ENCODE measurements at regions not wholly inside any gene's neighbourhood (a gene's known extent, or its start where the extent isn't known, plus 50 kb on each side); places are given as distances from the start of the nearest gene placed in this dataset.

DNA sequence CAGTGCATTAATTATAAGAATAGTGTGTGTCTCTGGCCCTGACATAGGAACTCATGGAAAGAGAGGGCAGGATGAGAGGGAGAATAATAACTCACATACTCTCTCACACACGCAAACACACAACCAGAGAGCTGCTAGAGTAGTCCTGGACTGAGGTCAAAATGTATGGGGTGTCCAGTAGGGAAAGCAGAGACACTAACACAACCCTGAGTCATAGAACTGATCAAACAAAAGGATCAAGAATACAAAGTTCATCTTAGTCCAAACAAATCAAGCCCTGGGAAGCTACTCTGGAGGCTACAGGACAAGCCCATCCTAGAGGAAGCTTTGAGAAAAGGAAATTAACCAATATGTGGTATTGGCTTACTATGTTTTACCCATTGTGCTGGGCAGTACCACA lies 178.5 kb upstream of the GUCY1A2 start:
- Histone ChIP-seq H3K4me2 (ENCODE audit: low read length) (no peak overlapping the region), H4K20me1 (ENCODE audit: low read length) (no peaks in the 10 kb centered on the region), H3K9ac (ENCODE audit: low read length) (no peak overlapping the region), H3K36me3 (ENCODE audit: low read depth, low read length) (no peaks in the 10 kb centered on the region), H3K4me1 (ENCODE audit: insufficient read depth, low read length) (no peaks in the 10 kb centered on the region), H3K27me3 (ENCODE audit: low read length) (peaks cover 5% of the 10 kb centered on the region; the same call in 1 of the 2 replicates), H3K9me3 (ENCODE audit: low read length) (no peaks in the 10 kb centered on the region), H3K9me2 (replicated peaks; ENCODE audit: low read length) (no peaks in the 10 kb centered on the region), H3F3A (ENCODE audit: low read length, unreplicated experiment) (no peaks in the 10 kb centered on the region), H3K27ac (ENCODE audit: low read length) (no peak overlapping the region), H2AFZ (ENCODE audit: low read length) (no peak overlapping the region), H3K4me3 (ENCODE audit: low read length) (no peak overlapping the region), H3K79me2 (ENCODE audit: low read length) (no peaks in the 10 kb centered on the region)
- intact Hi-C loops (cut with micrococcal nuclease) = no loop called here
- POLR2A ChIA-PET (ENCODE audit: unreplicated experiment) = no interaction called here
- no peak for TF ChIP-seq EZH2 (IDR thresholded peaks at IDR 0.05; ENCODE audit: low read length, unreplicated experiment)
- DNase-seq = peak; percentile 23
- BruUV-seq (replicated peaks) = no TSS peak
- CTCF ChIA-PET = no interaction called here
- peak; percentile 65; the same call in 1 of the 2 replicates for ATAC-seq

DNA sequence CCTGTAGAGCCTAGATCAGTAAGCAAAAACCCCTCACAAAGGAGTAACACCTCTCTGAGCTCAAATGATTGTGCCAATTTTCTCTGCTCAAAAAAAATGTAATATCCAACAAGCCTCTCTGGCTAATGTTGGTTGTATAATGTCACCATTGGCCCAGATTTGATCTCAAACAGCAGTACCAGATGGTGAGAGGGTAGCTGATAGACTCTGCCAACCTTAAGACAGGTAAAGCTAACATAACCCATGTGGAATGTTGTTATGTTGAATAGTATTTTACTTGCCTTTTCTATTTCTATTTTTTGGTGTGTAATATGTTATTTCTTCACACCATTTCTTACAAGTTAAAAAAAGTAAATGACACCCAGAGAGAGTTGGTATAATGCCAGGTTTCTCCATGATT lies 166.7 kb upstream of the GUCY1A2 start:
- intact Hi-C loops (cut with micrococcal nuclease) = no loop called here
- Histone ChIP-seq H3K36me3 (ENCODE audit: low read depth, low read length) (no peaks in the 10 kb centered on the region), H3F3A (ENCODE audit: low read length, unreplicated experiment) (no peaks in the 10 kb centered on the region), H4K20me1 (ENCODE audit: low read length) (no peaks in the 10 kb centered on the region), H3K79me2 (ENCODE audit: low read length) (no peaks in the 10 kb centered on the region), H3K9me2 (replicated peaks; ENCODE audit: low read length) (no peaks in the 10 kb centered on the region; the same call in 1 of the 2 replicates), H3K4me3 (ENCODE audit: low read length) (no peak overlapping the region), H3K4me2 (ENCODE audit: low read length) (no peak overlapping the region), H3K9ac (ENCODE audit: low read length) (no peak overlapping the region), H3K27me3 (ENCODE audit: low read length) (peaks cover 34% of the 10 kb centered on the region; the same call in 1 of the 2 replicates), H2AFZ (ENCODE audit: low read length) (no peak overlapping the region), H3K4me1 (ENCODE audit: insufficient read depth, low read length) (no peaks in the 10 kb centered on the region), H3K9me3 (ENCODE audit: low read length) (no peaks in the 10 kb centered on the region), H3K27ac (ENCODE audit: low read length) (no peak overlapping the region)
- CTCF ChIA-PET = no interaction called here
- POLR2A ChIA-PET (ENCODE audit: unreplicated experiment) = interaction anchor here (0.5 kb wide), 1 partner anchor 134 kb away, joined by 17 read pairs; no protein-coding TSS in a partner anchor
- no peak for TF ChIP-seq EZH2phosphoT487 (IDR thresholded peaks at IDR 0.05; ENCODE audit: borderline replicate concordance, low read length)
- DNase-seq (no peak), ATAC-seq (no peak)
- BruUV-seq (replicated peaks) = no TSS peak

DNA sequence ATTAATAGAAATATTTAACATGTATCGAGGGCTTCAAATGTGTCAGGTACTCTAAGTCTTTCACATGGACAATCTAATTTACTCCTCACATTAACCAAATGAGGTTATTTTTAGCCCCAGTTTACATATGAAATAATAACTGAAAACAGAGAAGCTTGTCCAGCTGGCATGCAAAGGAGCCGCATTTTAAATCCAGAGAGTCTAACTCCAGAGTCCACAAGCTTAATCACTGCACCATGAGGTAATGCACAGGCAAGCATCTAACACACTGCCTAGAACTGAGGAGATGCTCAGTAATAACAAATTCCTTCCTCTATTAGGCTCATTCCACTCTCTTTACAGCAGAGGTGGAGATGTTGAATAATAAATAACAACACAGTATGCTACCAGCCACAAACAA lies 165.7 kb upstream of the GUCY1A2 start:
- Histone ChIP-seq H3K27ac (ENCODE audit: low read length) (no peak overlapping the region), H3K79me2 (ENCODE audit: low read length) (no peaks in the 10 kb centered on the region), H2AFZ (ENCODE audit: low read length) (no peak overlapping the region), H3F3A (ENCODE audit: low read length, unreplicated experiment) (no peaks in the 10 kb centered on the region), H3K4me2 (ENCODE audit: low read length) (no peak overlapping the region), H3K27me3 (ENCODE audit: low read length) (peaks cover 33% of the 10 kb centered on the region; the same call in 1 of the 2 replicates), H3K9ac (ENCODE audit: low read length) (no peak overlapping the region), H3K36me3 (ENCODE audit: low read depth, low read length) (no peaks in the 10 kb centered on the region), H3K9me3 (ENCODE audit: low read length) (no peaks in the 10 kb centered on the region), H3K4me3 (ENCODE audit: low read length) (no peak overlapping the region), H3K4me1 (ENCODE audit: insufficient read depth, low read length) (no peaks in the 10 kb centered on the region), H4K20me1 (ENCODE audit: low read length) (no peaks in the 10 kb centered on the region), H3K9me2 (replicated peaks; ENCODE audit: low read length) (no peaks in the 10 kb centered on the region; the same call in 1 of the 2 replicates)
- ChIA-PET POLR2A (ENCODE audit: unreplicated experiment) (no interaction called here), CTCF (no interaction called here)
- BruUV-seq (replicated peaks) = no TSS peak
- no peak for DNase-seq
- intact Hi-C loops (cut with micrococcal nuclease) = no loop called here
- no peak for ATAC-seq
- TF ChIP-seq, protein P1, sequence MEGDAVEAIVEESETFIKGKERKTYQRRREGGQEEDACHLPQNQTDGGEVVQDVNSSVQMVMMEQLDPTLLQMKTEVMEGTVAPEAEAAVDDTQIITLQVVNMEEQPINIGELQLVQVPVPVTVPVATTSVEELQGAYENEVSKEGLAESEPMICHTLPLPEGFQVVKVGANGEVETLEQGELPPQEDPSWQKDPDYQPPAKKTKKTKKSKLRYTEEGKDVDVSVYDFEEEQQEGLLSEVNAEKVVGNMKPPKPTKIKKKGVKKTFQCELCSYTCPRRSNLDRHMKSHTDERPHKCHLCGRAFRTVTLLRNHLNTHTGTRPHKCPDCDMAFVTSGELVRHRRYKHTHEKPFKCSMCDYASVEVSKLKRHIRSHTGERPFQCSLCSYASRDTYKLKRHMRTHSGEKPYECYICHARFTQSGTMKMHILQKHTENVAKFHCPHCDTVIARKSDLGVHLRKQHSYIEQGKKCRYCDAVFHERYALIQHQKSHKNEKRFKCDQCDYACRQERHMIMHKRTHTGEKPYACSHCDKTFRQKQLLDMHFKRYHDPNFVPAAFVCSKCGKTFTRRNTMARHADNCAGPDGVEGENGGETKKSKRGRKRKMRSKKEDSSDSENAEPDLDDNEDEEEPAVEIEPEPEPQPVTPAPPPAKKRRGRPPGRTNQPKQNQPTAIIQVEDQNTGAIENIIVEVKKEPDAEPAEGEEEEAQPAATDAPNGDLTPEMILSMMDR (conservative IDR thresholded peaks at IDR 0.05; ENCODE audit: low read depth, low read length) = no peak
- TF ChIP-seq EZH2 (IDR thresholded peaks at IDR 0.05; ENCODE audit: low read length, unreplicated experiment) (no peak), EZH2phosphoT487 (IDR thresholded peaks at IDR 0.05; ENCODE audit: borderline replicate concordance, low read length) (no peak)

DNA sequence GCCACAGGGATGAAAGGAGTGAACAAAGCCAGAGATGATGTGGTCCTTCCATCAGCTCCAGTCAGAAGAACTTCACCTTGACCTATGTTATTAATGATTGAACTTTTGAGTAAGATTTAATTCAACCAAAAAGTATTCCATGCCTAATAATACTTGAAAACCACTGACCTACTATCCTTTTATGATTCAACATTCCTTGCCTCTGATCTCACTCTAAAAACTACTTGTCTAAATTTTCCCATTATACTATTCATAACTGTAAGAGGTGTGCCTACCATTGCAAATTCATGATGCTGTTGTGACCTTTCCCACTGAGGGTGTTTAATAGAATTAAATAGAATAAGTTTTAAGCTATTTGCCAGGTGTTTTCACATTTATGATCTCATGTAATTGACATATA lies 164.7 kb upstream of the GUCY1A2 start:
- TF ChIP-seq, protein P1 (conservative IDR thresholded peaks at IDR 0.05; ENCODE audit: low read depth, low read length) = no peak
- TF ChIP-seq EZH2 (IDR thresholded peaks at IDR 0.05; ENCODE audit: low read length, unreplicated experiment) (no peak), EZH2phosphoT487 (IDR thresholded peaks at IDR 0.05; ENCODE audit: borderline replicate concordance, low read length) (no peak)
- Histone ChIP-seq H4K20me1 (ENCODE audit: low read length) (no peaks in the 10 kb centered on the region), H3K4me1 (ENCODE audit: insufficient read depth, low read length) (no peaks in the 10 kb centered on the region), H3K27me3 (ENCODE audit: low read length) (peaks cover 24% of the 10 kb centered on the region; the same call in 1 of the 2 replicates), H3K4me2 (ENCODE audit: low read length) (no peak overlapping the region), H2AFZ (ENCODE audit: low read length) (no peak overlapping the region), H3K4me3 (ENCODE audit: low read length) (no peak overlapping the region), H3K27ac (ENCODE audit: low read length) (no peak overlapping the region), H3K79me2 (ENCODE audit: low read length) (no peaks in the 10 kb centered on the region), H3K9me2 (replicated peaks; ENCODE audit: low read length) (no peaks in the 10 kb centered on the region), H3K9me3 (ENCODE audit: low read length) (no peaks in the 10 kb centered on the region), H3K36me3 (ENCODE audit: low read depth, low read length) (no peaks in the 10 kb centered on the region), H3K9ac (ENCODE audit: low read length) (no peak overlapping the region), H3F3A (ENCODE audit: low read length, unreplicated experiment) (no peaks in the 10 kb centered on the region)
- no TSS peak for BruUV-seq (replicated peaks)
- ATAC-seq = no peak
- POLR2A ChIA-PET (ENCODE audit: unreplicated experiment) = no interaction called here
- CTCF ChIA-PET = no interaction called here
- DNase-seq = peak; percentile 20
- intact Hi-C loops (cut with micrococcal nuclease) = no loop called here
